Neural progenitor cell (in vitro differentiated cells): ENCODE measurements at regions not wholly inside any gene's neighbourhood (a gene's known extent, or its start where the extent isn't known, plus 50 kb on each side); places are given as distances from the start of the nearest gene placed in this dataset.

Source experiments
- DNase-seq: peaks from one replicate; pipeline ENCODE4 v3.0.0-alpha.2; 2016; ENCODE audit warnings: low spot score
- H2AFZ ChIP-seq: fragments of 200-600 bp; sonication (generic); replicated peaks from 2 replicates; pipeline ENCODE4 v1.6.1; 2016; ENCODE audit warnings: antibody characterized with exemption
- H3F3A ChIP-seq: fragments of 200-600 bp; sonication (generic); 2 replicates; pipeline ENCODE4 v1.6.1; 2016; ENCODE audit warnings: antibody characterized with exemption, low read depth
- H3K27ac ChIP-seq: fragments of 200-600 bp; sonication (generic); 2 replicates; pipeline ENCODE4 v1.5.1; 2016; ENCODE audit warnings: mild to moderate bottlenecking
- H3K27me3 ChIP-seq: fragments of 200-600 bp; sonication (generic); 2 replicates; pipeline ENCODE4 v1.6.1; 2016; ENCODE audit warnings: mild to moderate bottlenecking, moderate library complexity
- H3K36me3 ChIP-seq: fragments of 200-600 bp; sonication (generic); 2 replicates; pipeline ENCODE4 v1.5.1; 2016
- H3K4me1 ChIP-seq: fragments of 200-600 bp; sonication (generic); 2 replicates; pipeline ENCODE4 v1.6.1; 2016; ENCODE audit warnings: mixed run types
- H3K4me2 ChIP-seq: fragments of 200-600 bp; sonication (generic); 2 replicates; pipeline ENCODE4 v1.6.1; 2016
- H3K4me3 ChIP-seq: fragments of 200-600 bp; sonication (generic); 2 replicates; pipeline ENCODE4 v1.5.1; 2016
- H3K79me2 ChIP-seq: fragments of 200-600 bp; sonication (generic); 2 replicates; pipeline ENCODE4 v1.6.1; 2016; ENCODE audit warnings: low read depth
- H3K9ac ChIP-seq: fragments of 200-600 bp; sonication (generic); 2 replicates; pipeline ENCODE4 v1.6.1; 2016
- H3K9me3 ChIP-seq: fragments of 200-600 bp; sonication (generic); 2 replicates; pipeline ENCODE4 v1.5.1; 2016; ENCODE audit warnings: low read depth
- H4K20me1 ChIP-seq: fragments of 200-600 bp; sonication (generic); 2 replicates; pipeline ENCODE4 v1.6.1; 2016; ENCODE audit warnings: low read depth
- H3K27ac Mint-ChIP-seq: 3 replicates; pipeline ENCODE4 v1.8.0; 2021; ENCODE audit warnings: mixed read lengths
- H3K27me3 Mint-ChIP-seq: 2 replicates; pipeline ENCODE4 v1.8.0; 2022; ENCODE audit warnings: low read depth, mild to moderate bottlenecking, inconsistent platforms, moderate library complexity, mixed read lengths; ENCODE audit not compliant: insufficient read depth
- H3K36me3 Mint-ChIP-seq: 3 replicates; pipeline ENCODE4 v1.8.0; 2021; ENCODE audit warnings: mixed read lengths
- H3K4me1 Mint-ChIP-seq: 3 replicates; pipeline ENCODE4 v1.8.0; 2021; ENCODE audit warnings: mixed read lengths
- H3K4me3 Mint-ChIP-seq: 3 replicates; pipeline ENCODE4 v1.8.0; 2021; ENCODE audit warnings: mild to moderate bottlenecking, moderate library complexity, mixed read lengths
- H3K9me3 Mint-ChIP-seq: 3 replicates; pipeline ENCODE4 v1.8.0; 2020; ENCODE audit warnings: mixed read lengths
- EZH2 ChIP-seq: fragments of 200-600 bp; sonication (generic); IDR thresholded peaks from 2 replicates; pipeline ENCODE4 v1.6.1; 2017; ENCODE audit warnings: antibody characterized with exemption, mild to moderate bottlenecking, moderate library complexity
- EZH2phosphoT487 ChIP-seq: fragments of 200-600 bp; sonication (generic); IDR thresholded peaks from 2 replicates; pipeline ENCODE4 v1.6.1; 2017; ENCODE audit warnings: antibody characterized with exemption
- TF ChIP-seq, protein P1 (sequence below): fragments of 200-600 bp; sonication (generic); IDR thresholded peaks from 2 replicates; pipeline ENCODE4 v1.5.1; 2017; ENCODE audit warnings: antibody characterized with exemption, mild to moderate bottlenecking

DNA sequence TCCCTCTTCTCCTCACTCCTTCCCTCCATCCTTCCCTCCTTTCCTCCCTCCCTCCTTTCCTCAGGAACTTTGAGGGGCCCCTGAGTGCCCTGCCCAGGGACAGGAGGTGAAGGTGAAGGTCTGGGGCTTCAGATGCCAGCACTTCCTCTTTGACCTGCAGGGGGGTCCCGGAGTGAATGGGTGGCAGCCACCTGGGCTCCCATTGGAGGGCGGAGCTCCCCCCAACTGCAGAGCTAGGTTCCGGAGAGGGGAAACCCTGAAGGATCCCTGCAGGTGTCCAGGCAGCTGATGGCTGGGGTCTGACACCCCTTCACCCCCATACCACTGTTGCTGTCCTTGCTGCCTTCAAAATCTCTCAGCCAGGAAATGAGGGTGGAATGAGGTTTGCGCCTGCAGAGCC lies 1131.3 kb downstream of the BRD1 start:
- no peak overlapping the region for H3K9ac ChIP-seq
- no peak overlapping the region for H3K4me2 ChIP-seq
- H3K9me3 Mint-ChIP-seq: no peaks in the 10 kb centered on the region
- H3K4me1 Mint-ChIP-seq: peaks cover 21% of the 10 kb centered on the region
- no peak overlapping the region for H2AFZ ChIP-seq
- H3K27ac ChIP-seq: no peak overlapping the region
- no peak overlapping the region for H3K4me3 Mint-ChIP-seq
- no peak for DNase-seq
- H3K27me3 Mint-ChIP-seq: no peaks in the 10 kb centered on the region
- H4K20me1 ChIP-seq: peaks cover 6% of the 10 kb centered on the region
- H3K36me3 Mint-ChIP-seq: no peaks in the 10 kb centered on the region
- no peaks in the 10 kb centered on the region for H3K9me3 ChIP-seq
- peaks cover 8% of the 10 kb centered on the region for H3K4me1 ChIP-seq
- H3K4me3 ChIP-seq: no peak overlapping the region
- TF ChIP-seq EZH2 (no peak), EZH2phosphoT487 (no peak)
- TF ChIP-seq, protein P1, sequence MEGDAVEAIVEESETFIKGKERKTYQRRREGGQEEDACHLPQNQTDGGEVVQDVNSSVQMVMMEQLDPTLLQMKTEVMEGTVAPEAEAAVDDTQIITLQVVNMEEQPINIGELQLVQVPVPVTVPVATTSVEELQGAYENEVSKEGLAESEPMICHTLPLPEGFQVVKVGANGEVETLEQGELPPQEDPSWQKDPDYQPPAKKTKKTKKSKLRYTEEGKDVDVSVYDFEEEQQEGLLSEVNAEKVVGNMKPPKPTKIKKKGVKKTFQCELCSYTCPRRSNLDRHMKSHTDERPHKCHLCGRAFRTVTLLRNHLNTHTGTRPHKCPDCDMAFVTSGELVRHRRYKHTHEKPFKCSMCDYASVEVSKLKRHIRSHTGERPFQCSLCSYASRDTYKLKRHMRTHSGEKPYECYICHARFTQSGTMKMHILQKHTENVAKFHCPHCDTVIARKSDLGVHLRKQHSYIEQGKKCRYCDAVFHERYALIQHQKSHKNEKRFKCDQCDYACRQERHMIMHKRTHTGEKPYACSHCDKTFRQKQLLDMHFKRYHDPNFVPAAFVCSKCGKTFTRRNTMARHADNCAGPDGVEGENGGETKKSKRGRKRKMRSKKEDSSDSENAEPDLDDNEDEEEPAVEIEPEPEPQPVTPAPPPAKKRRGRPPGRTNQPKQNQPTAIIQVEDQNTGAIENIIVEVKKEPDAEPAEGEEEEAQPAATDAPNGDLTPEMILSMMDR: no peak
- no peaks in the 10 kb centered on the region for H3K27me3 ChIP-seq
- H3K79me2 ChIP-seq: peaks cover 11% of the 10 kb centered on the region
- no peaks in the 10 kb centered on the region for H3F3A ChIP-seq
- H3K27ac Mint-ChIP-seq: no peak overlapping the region
- no peaks in the 10 kb centered on the region for H3K36me3 ChIP-seq

- no peak overlapping the region for H3K27ac Mint-ChIP-seq
- TF ChIP-seq, protein P1: no peak
- TF ChIP-seq EZH2phosphoT487: no peak
- TF ChIP-seq EZH2: no peak
- no peaks in the 10 kb centered on the region for H3K9me3 Mint-ChIP-seq
- peaks cover 6% of the 10 kb centered on the region for H4K20me1 ChIP-seq
- no peak for DNase-seq
- H3K4me3 ChIP-seq: no peak overlapping the region
- H3K36me3 ChIP-seq: no peaks in the 10 kb centered on the region
- H3K4me3 Mint-ChIP-seq: no peak overlapping the region
- no peak overlapping the region for H3K27ac ChIP-seq
- peaks cover 8% of the 10 kb centered on the region for H3K4me1 ChIP-seq
- H3K4me2 ChIP-seq: no peak overlapping the region
- no peak overlapping the region for H2AFZ ChIP-seq
- H3K27me3 Mint-ChIP-seq: peaks cover 2% of the 10 kb centered on the region
- peaks cover 20% of the 10 kb centered on the region for H3K4me1 Mint-ChIP-seq
- no peak overlapping the region for H3K9ac ChIP-seq
- H3K9me3 ChIP-seq: no peaks in the 10 kb centered on the region
- H3K27me3 ChIP-seq: no peaks in the 10 kb centered on the region
- H3K79me2 ChIP-seq: peaks cover 11% of the 10 kb centered on the region
- no peaks in the 10 kb centered on the region for H3F3A ChIP-seq
- H3K36me3 Mint-ChIP-seq: no peaks in the 10 kb centered on the region
These were observed 1131.9 kb downstream of the BRD1 start for GRCh38 chr22:48695731-48696305.

- no peak overlapping the region for H3K4me3 ChIP-seq
- TF ChIP-seq, protein P1: no peak
- TF ChIP-seq EZH2 (no peak), EZH2phosphoT487 (no peak)
- DNase-seq: no peak
- H3K36me3 Mint-ChIP-seq: no peaks in the 10 kb centered on the region
- H3K9ac ChIP-seq: no peak overlapping the region
- H3K4me1 ChIP-seq: peaks cover 8% of the 10 kb centered on the region
- no peaks in the 10 kb centered on the region for H3K9me3 ChIP-seq
- H3K36me3 ChIP-seq: no peaks in the 10 kb centered on the region
- no peak overlapping the region for H3K27ac ChIP-seq
- H3K79me2 ChIP-seq: peaks cover 11% of the 10 kb centered on the region
- H2AFZ ChIP-seq: no peak overlapping the region
- no peak overlapping the region for H3K4me2 ChIP-seq
- H3F3A ChIP-seq: no peaks in the 10 kb centered on the region
- no peak overlapping the region for H3K4me3 Mint-ChIP-seq
- H3K27ac Mint-ChIP-seq: peak overlapping the region; percentile 85
- H3K27me3 Mint-ChIP-seq: peaks cover 2% of the 10 kb centered on the region
- H4K20me1 ChIP-seq: peaks cover 6% of the 10 kb centered on the region
- no peaks in the 10 kb centered on the region for H3K27me3 ChIP-seq
- peaks cover 15% of the 10 kb centered on the region for H3K4me1 Mint-ChIP-seq
- no peaks in the 10 kb centered on the region for H3K9me3 Mint-ChIP-seq
These were observed 1132.4 kb downstream of the BRD1 start for GRCh38 chr22:48695251-48695650.
